Stomach (tissue), 4 donors: ENCODE measurements at regions not wholly inside any gene's neighbourhood (a gene's known extent, or its start where the extent isn't known, plus 50 kb on each side); places are given as distances from the start of the nearest gene placed in this dataset.

Source experiments
- EP300 ChIP-seq: sonication (generic); formaldehyde crosslinking; IDR thresholded peaks from one replicate; pipeline ENCODE4 v1.6.1; 2017; ENCODE audit warnings: antibody characterized with exemption
- POLR2A ChIP-seq, 4 donors: fragments of 450-650 bp; IDR thresholded peaks; one replicate each; pipeline ENCODE4 v1.6.1; 2016; ENCODE audit warnings: antibody characterized with exemption in 4 of 4, control low read depth in 2 of 4, mild to moderate bottlenecking in 1 of 4, moderate library complexity in 1 of 4
- POLR2AphosphoS5 ChIP-seq, 3 donors: sonication (generic); formaldehyde crosslinking; IDR thresholded peaks; one replicate each; pipeline ENCODE4 v1.6.1; 2016; ENCODE audit warnings: antibody characterized with exemption in 3 of 3
- TF ChIP-seq, protein P1 (sequence below), 7 experiments: fragments of 450-650 bp in 4 of 7; fragments of 200-600 bp in 3 of 7; sonication (generic) in 3 of 7; IDR thresholded peaks; one replicate each; pipeline ENCODE4 v1.5.1; 2016 to 2019; ENCODE audit warnings: antibody characterized with exemption in 7 of 7, control low read depth in 2 of 7, mild to moderate bottlenecking in 1 of 7

DNA sequence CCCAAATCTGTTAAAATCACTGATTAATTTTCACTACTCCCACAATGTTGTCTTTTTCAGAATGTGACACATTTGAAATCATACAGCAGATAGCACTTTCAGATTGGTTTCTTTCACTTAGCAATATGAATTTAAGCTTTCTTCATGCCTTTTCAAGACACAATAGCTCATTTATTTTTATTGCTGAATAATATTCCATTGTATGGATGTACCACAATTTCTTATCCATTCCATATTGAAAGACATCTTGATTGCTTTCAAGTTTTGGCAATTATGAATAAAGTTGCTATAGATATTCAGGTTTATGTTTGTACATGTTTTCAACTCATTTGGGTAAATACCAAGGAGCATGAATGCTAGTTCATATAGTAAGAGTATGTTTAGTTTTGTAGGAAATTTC is 2635.6 kb upstream of the PCDH20 start:
- TF ChIP-seq EP300, result no peak
- TF ChIP-seq, protein P1, sequence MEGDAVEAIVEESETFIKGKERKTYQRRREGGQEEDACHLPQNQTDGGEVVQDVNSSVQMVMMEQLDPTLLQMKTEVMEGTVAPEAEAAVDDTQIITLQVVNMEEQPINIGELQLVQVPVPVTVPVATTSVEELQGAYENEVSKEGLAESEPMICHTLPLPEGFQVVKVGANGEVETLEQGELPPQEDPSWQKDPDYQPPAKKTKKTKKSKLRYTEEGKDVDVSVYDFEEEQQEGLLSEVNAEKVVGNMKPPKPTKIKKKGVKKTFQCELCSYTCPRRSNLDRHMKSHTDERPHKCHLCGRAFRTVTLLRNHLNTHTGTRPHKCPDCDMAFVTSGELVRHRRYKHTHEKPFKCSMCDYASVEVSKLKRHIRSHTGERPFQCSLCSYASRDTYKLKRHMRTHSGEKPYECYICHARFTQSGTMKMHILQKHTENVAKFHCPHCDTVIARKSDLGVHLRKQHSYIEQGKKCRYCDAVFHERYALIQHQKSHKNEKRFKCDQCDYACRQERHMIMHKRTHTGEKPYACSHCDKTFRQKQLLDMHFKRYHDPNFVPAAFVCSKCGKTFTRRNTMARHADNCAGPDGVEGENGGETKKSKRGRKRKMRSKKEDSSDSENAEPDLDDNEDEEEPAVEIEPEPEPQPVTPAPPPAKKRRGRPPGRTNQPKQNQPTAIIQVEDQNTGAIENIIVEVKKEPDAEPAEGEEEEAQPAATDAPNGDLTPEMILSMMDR (IDR thresholded peaks at IDR 0.05), result no peak
- TF ChIP-seq POLR2AphosphoS5 (IDR thresholded peaks at IDR 0.05), result no peak
- TF ChIP-seq POLR2A (IDR thresholded peaks at IDR 0.05), result no peak
